ENCODE measurements at regions not wholly inside any gene's neighbourhood (a gene's known extent, or its start where the extent isn't known, plus 50 kb on each side); places are given as distances from the start of the nearest gene placed in this dataset.

GRCh38 chr13:48860364-48860763 is 115.3 kb upstream of the FNDC3A start:
- FAIRE-seq: no peak
- H3K9me3 ChIP-seq (ENCODE audit: low read length): no peaks in the 10 kb centered on the region
- WGBS (ENCODE audit: low lambda C conversion rate): 45% methylated on average over 1 of the region's 1 CpG
- no peaks in the 10 kb centered on the region for H3K79me2 ChIP-seq (ENCODE audit: insufficient read depth, low read length)
- ATAC-seq: no peak
- H2AFZ ChIP-seq (ENCODE audit: low read length): no peak overlapping the region
- intact Hi-C loops (cut with micrococcal nuclease; ENCODE audit: unreplicated experiment): no loop called here
- no peaks in the 10 kb centered on the region; a peak in 2 of 5 replicates for H3K27me3 ChIP-seq (ENCODE audit: control insufficient read depth in 1 of 2, insufficient read depth in 2 of 2, low read length in 2 of 2)
- H3K9ac ChIP-seq (ENCODE audit: insufficient read depth, low read depth, low read length): no peak overlapping the region
- H3K27ac ChIP-seq (ENCODE audit: extremely low read length, insufficient read depth, low read length): no peak overlapping the region
- BruUV-seq (replicated peaks): no TSS peak
- no peaks in the 10 kb centered on the region for H4K20me1 ChIP-seq (ENCODE audit: insufficient read depth, low read length)
- H3K4me2 ChIP-seq (ENCODE audit: low read depth, low read length): no peak overlapping the region
- H3K4me3 ChIP-seq (replicated peaks in 1 of 3; ENCODE audit: insufficient read depth in 1 of 3, low read depth in 2 of 3, low read length in 3 of 3): no peak overlapping the region
- DNase-seq (ENCODE audit: low spot score): no peak
- ChIA-PET CTCF (ENCODE audit: low intra/inter-chr PET ratio, low total read pairs) (no interaction called here), POLR2A (no interaction called here)
- no peaks in the 10 kb centered on the region for H3K4me1 ChIP-seq (ENCODE audit: insufficient read depth, low read length)
- in situ Hi-C loops (cut with HindIII; ENCODE audit: extremely low pct_ligation_motif_present, low pct_unique_long_range_greater_than_20kb): no loop called here
- no peaks in the 10 kb centered on the region for H3K36me3 ChIP-seq (replicated peaks in 1 of 2; ENCODE audit: control insufficient read depth in 1 of 2, insufficient read depth in 2 of 2, low read length in 2 of 2)
- TF ChIP-seq ZNF350 (CRISPR knock-in tag; IDR thresholded peaks at IDR 0.05; ENCODE audit: borderline replicate concordance, low read depth) (no peak), ZBTB25 (CRISPR knock-in tag; IDR thresholded peaks at IDR 0.05) (no peak), CAMTA2 (CRISPR knock-in tag; IDR thresholded peaks at IDR 0.05; ENCODE audit: borderline replicate concordance) (no peak), ZFAT (CRISPR knock-in tag; conservative IDR thresholded peaks at IDR 0.05) (no peak), SOX6 (IDR thresholded peaks at IDR 0.05) (no peak), SOX6 (CRISPR knock-in tag; IDR thresholded peaks at IDR 0.05) (no peak), GABPA (IDR thresholded peaks at IDR 0.05; ENCODE audit: low read depth, low read length) (no peak), GABPA (CRISPR knock-in tag; IDR thresholded peaks at IDR 0.05; ENCODE audit: low read depth) (no peak), ZNF225 (CRISPR knock-in tag; IDR thresholded peaks at IDR 0.05) (no peak), PPARG (CRISPR knock-in tag; conservative IDR thresholded peaks at IDR 0.05) (no peak), ZNF605 (CRISPR knock-in tag; IDR thresholded peaks at IDR 0.05) (no peak), ZNF510 (CRISPR knock-in tag; IDR thresholded peaks at IDR 0.05; ENCODE audit: low read depth) (no peak), NFE2L1 (CRISPR knock-in tag; IDR thresholded peaks at IDR 0.05; ENCODE audit: borderline replicate concordance) (no peak), DBP (CRISPR knock-in tag; IDR thresholded peaks at IDR 0.05; ENCODE audit: not compliant biosample characterization) (no peak), ZNF234 (CRISPR knock-in tag; conservative IDR thresholded peaks at IDR 0.05) (no peak), ATAD3A (CRISPR knock-in tag; IDR thresholded peaks at IDR 0.05) (no peak), KDM3A (CRISPR knock-in tag; IDR thresholded peaks at IDR 0.05; ENCODE audit: low read depth) (no peak)
- TF ChIP-seq, protein P1, sequence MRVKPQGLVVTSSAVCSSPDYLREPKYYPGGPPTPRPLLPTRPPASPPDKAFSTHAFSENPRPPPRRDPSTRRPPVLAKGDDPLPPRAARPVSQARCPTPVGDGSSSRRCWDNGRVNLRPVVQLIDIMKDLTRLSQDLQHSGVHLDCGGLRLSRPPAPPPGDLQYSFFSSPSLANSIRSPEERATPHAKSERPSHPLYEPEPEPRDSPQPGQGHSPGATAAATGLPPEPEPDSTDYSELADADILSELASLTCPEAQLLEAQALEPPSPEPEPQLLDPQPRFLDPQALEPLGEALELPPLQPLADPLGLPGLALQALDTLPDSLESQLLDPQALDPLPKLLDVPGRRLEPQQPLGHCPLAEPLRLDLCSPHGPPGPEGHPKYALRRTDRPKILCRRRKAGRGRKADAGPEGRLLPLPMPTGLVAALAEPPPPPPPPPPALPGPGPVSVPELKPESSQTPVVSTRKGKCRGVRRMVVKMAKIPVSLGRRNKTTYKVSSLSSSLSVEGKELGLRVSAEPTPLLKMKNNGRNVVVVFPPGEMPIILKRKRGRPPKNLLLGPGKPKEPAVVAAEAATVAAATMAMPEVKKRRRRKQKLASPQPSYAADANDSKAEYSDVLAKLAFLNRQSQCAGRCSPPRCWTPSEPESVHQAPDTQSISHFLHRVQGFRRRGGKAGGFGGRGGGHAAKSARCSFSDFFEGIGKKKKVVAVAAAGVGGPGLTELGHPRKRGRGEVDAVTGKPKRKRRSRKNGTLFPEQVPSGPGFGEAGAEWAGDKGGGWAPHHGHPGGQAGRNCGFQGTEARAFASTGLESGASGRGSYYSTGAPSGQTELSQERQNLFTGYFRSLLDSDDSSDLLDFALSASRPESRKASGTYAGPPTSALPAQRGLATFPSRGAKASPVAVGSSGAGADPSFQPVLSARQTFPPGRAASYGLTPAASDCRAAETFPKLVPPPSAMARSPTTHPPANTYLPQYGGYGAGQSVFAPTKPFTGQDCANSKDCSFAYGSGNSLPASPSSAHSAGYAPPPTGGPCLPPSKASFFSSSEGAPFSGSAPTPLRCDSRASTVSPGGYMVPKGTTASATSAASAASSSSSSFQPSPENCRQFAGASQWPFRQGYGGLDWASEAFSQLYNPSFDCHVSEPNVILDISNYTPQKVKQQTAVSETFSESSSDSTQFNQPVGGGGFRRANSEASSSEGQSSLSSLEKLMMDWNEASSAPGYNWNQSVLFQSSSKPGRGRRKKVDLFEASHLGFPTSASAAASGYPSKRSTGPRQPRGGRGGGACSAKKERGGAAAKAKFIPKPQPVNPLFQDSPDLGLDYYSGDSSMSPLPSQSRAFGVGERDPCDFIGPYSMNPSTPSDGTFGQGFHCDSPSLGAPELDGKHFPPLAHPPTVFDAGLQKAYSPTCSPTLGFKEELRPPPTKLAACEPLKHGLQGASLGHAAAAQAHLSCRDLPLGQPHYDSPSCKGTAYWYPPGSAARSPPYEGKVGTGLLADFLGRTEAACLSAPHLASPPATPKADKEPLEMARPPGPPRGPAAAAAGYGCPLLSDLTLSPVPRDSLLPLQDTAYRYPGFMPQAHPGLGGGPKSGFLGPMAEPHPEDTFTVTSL (CRISPR knock-in tag; IDR thresholded peaks at IDR 0.05; ENCODE audit: borderline replicate concordance): no peak

Data from HepG2 (cell line).